HCT116 (cell line): ENCODE measurements at regions not wholly inside any gene's neighbourhood (a gene's known extent, or its start where the extent isn't known, plus 50 kb on each side); places are given as distances from the start of the nearest gene placed in this dataset.

Experiments
- ATAC-seq: fragments of 200-7000 bp; cut with Tn5 transposase; 2 replicates; pipeline ENCODE4 v1.9.1; 2020; ENCODE audit warnings: mild to moderate bottlenecking, moderate library complexity
- BruUV-seq: library from RNA; stranded (reverse); fragments of 400-500 nt; replicated peaks from 2 replicates; lab custom pipeline; 2021; lab: Mats Ljungman, UMichigan
- CTCF ChIA-PET: fragments of 300-600 bp; sonication (Branson Sonifier 250); formaldehyde crosslinking; loops from one replicate; lab custom pipeline; 2021; ENCODE audit warnings: antibody characterized with exemption; lab: Charles Lee
- POLR2A ChIA-PET: fragments of 300-600, 350-600 bp; sonication (Branson Sonifier 250); formaldehyde crosslinking; loops from one replicate; lab custom pipeline; 2021; ENCODE audit warnings: antibody characterized with exemption; lab: Charles Lee
- RAD21 ChIA-PET, 2 experiments: fragments of 300-600 bp; sonication (Branson Sonifier 250); formaldehyde crosslinking; loops; one replicate each; lab custom pipeline; 2023; ENCODE audit warnings: low total read pairs in 2 of 2; ENCODE audit not compliant: uncharacterized antibody in 2 of 2, unreplicated experiment in 2 of 2, low non-redundant PET in 1 of 2; lab: Charles Lee
- DNase-seq: peaks from one replicate; pipeline ENCODE4 v3.0.0-alpha.2; 2010; ENCODE audit warnings: low read depth, low spot score
- H2AFZ ChIP-seq: fragments of 200-600 bp; shearing (Covaris generic), sonication (generic); 2 replicates; pipeline ENCODE4 v1.6.1; 2017; ENCODE audit warnings: low read depth, mixed run types, mixed read lengths, antibody characterized with exemption, low read length; ENCODE audit not compliant: poor library complexity, severe bottlenecking
- H3K27ac ChIP-seq: 2 replicates; pipeline ENCODE4 v1.5.1; 2012; ENCODE audit warnings: low read depth, low read length
- H3K27me3 ChIP-seq: fragments of 200-600 bp; sonication (generic); 2 replicates; pipeline ENCODE4 v1.6.1; 2016; ENCODE audit warnings: mixed run types, low read length, mixed read lengths; ENCODE audit not compliant: insufficient read depth
- H3K36me3 ChIP-seq, 2 experiments: fragments of 200-500 bp in 1 of 2; fragments of 200-600 bp in 1 of 2; sonication (Bioruptor generic) in 1 of 2; sonication (generic) in 1 of 2; 2 replicates each; pipeline versions ENCODE4 v1.5.1 to v1.6.1; 2014 to 2016; ENCODE audit warnings: low read length in 2 of 2, inconsistent platforms in 1 of 2, mixed read lengths in 1 of 2, mixed run types in 1 of 2; ENCODE audit not compliant: insufficient read depth in 2 of 2, control insufficient read depth in 1 of 2
- H3K4me1 ChIP-seq, 2 experiments: fragments of 200-600 bp in 1 of 2; sonication (generic) in 1 of 2; 2 replicates each; pipeline versions ENCODE4 v1.5.1 to v1.6.1; 2012 to 2017; ENCODE audit warnings: low read length in 2 of 2, inconsistent platforms in 1 of 2, mild to moderate bottlenecking in 1 of 2, mixed read lengths in 1 of 2, mixed run types in 1 of 2, moderate library complexity in 1 of 2; ENCODE audit not compliant: insufficient read depth in 2 of 2, control insufficient read depth in 1 of 2
- H3K4me2 ChIP-seq: fragments of 200-600 bp; sonication (generic); 2 replicates; pipeline ENCODE4 v1.6.1; 2017; ENCODE audit warnings: mixed run types, low read length, mixed read lengths
- H3K4me3 ChIP-seq, 2 experiments: fragments of 200-600 bp in 1 of 2; sonication (generic) in 1 of 2; replicated peaks in 1 of 2; 2 replicates each; pipeline ENCODE4 v1.5.1; 2011 to 2016; ENCODE audit warnings: low read length in 2 of 2, control low read depth in 1 of 2, low read depth in 1 of 2, mild to moderate bottlenecking in 1 of 2, mixed read lengths in 1 of 2, mixed run types in 1 of 2
- H3K79me2 ChIP-seq: fragments of 200-600 bp; sonication (generic); 2 replicates; pipeline ENCODE4 v1.6.1; 2017; ENCODE audit warnings: mild to moderate bottlenecking, mixed run types, low read length, moderate library complexity, mixed read lengths; ENCODE audit not compliant: insufficient read depth
- H3K9ac ChIP-seq: fragments of 200-600 bp; sonication (generic); 2 replicates; pipeline ENCODE4 v1.6.1; 2016; ENCODE audit warnings: low read length, mixed read lengths
- H3K9me2 ChIP-seq: fragments of 200-600 bp; sonication (generic), shearing (Covaris generic); 2 replicates; pipeline ENCODE4 v1.6.1; 2017; ENCODE audit warnings: mixed run types, mild to moderate bottlenecking, moderate library complexity; ENCODE audit not compliant: insufficient read depth
- H3K9me3 ChIP-seq, 2 experiments: fragments of 200-500 bp in 1 of 2; fragments of 200-600 bp in 1 of 2; sonication (Bioruptor generic) in 1 of 2; sonication (generic) in 1 of 2; 2 replicates each; pipeline ENCODE4 v1.6.1; 2014 to 2017; ENCODE audit warnings: low read length in 2 of 2, mixed read lengths in 2 of 2, inconsistent platforms in 1 of 2, low read depth in 1 of 2, mild to moderate bottlenecking in 1 of 2, mixed run types in 1 of 2, moderate library complexity in 1 of 2; ENCODE audit not compliant: control insufficient read depth in 1 of 2, insufficient read depth in 1 of 2
- H4K20me1 ChIP-seq: fragments of 200-600 bp; sonication (generic), shearing (Covaris generic); 2 replicates; pipeline ENCODE4 v1.6.1; 2017; ENCODE audit warnings: mixed run types, mild to moderate bottlenecking, moderate library complexity; ENCODE audit not compliant: insufficient read depth
- ATF3 ChIP-seq: IDR thresholded peaks from 2 replicates; pipeline ENCODE4 v1.6.1; 2012
- CBX3 ChIP-seq: IDR thresholded peaks from 2 replicates; pipeline ENCODE4 v1.6.1; 2012; ENCODE audit warnings: low read depth
- EGR1 ChIP-seq: IDR thresholded peaks from 2 replicates; pipeline ENCODE4 v1.6.1; 2012; ENCODE audit warnings: low read depth
- ELF1 ChIP-seq: IDR thresholded peaks from 2 replicates; pipeline ENCODE4 v1.6.1; 2012; ENCODE audit warnings: low read depth, borderline replicate concordance
- EZH2 ChIP-seq: fragments of 200-600 bp; sonication (generic); IDR thresholded peaks from 2 replicates; pipeline ENCODE4 v1.6.1; 2017; ENCODE audit warnings: antibody characterized with exemption, mixed run types
- EZH2phosphoT487 ChIP-seq: fragments of 200-600 bp; IDR thresholded peaks from 2 replicates; pipeline ENCODE4 v1.6.1; 2018; ENCODE audit warnings: antibody characterized with exemption, borderline replicate concordance
- FOSL1 ChIP-seq: IDR thresholded peaks from 2 replicates; pipeline ENCODE4 v1.6.1; 2012; ENCODE audit warnings: low read depth
- POLR2A ChIP-seq: IDR thresholded peaks from 2 replicates; pipeline ENCODE4 v1.7.0; 2011; ENCODE audit warnings: borderline replicate concordance; ENCODE audit not compliant: insufficient read depth, insufficient read length; ENCODE audit errors: extremely low read depth
- SIN3A ChIP-seq: IDR thresholded peaks from 2 replicates; pipeline ENCODE4 v1.6.1; 2012; ENCODE audit warnings: low read depth
- SP1 ChIP-seq: IDR thresholded peaks from 2 replicates; pipeline ENCODE4 v1.6.1; 2012; ENCODE audit warnings: low read depth
- YY1 ChIP-seq: IDR thresholded peaks from 2 replicates; pipeline ENCODE4 v1.6.1; 2011; ENCODE audit warnings: low read length, low read depth, moderate library complexity, mild to moderate bottlenecking; ENCODE audit not compliant: insufficient replicate concordance; ENCODE audit errors: extremely low read depth
- ZNF274 ChIP-seq: fragments of 200-500 bp; sonication (Bioruptor generic); IDR thresholded peaks from 2 replicates; pipeline ENCODE4 v1.6.1; 2014; ENCODE audit warnings: mild to moderate bottlenecking, low read depth, low read length, inconsistent platforms
- intact Hi-C: fragments of 100-400 bp; cut with micrococcal nuclease; formaldehyde crosslinking; loops from 2 replicates; pipeline ENCODE4 v1.10.0; 2022
- TF ChIP-seq, protein P1 (sequence below), 3 experiments: fragments of 200-600 bp in 1 of 3; sonication (generic) in 1 of 3; IDR thresholded peaks in 2 of 3; conservative IDR thresholded peaks in 1 of 3; 2 replicates each; pipeline ENCODE4 v1.5.1; 2012 to 2017; ENCODE audit warnings: low read depth in 2 of 3, low read length in 2 of 3, antibody characterized with exemption in 1 of 3, borderline replicate concordance in 1 of 3, control low read depth in 1 of 3, mild to moderate bottlenecking in 1 of 3, mixed read lengths in 1 of 3, mixed run types in 1 of 3, moderate library complexity in 1 of 3; ENCODE audit not compliant: insufficient read depth in 1 of 3

DNA sequence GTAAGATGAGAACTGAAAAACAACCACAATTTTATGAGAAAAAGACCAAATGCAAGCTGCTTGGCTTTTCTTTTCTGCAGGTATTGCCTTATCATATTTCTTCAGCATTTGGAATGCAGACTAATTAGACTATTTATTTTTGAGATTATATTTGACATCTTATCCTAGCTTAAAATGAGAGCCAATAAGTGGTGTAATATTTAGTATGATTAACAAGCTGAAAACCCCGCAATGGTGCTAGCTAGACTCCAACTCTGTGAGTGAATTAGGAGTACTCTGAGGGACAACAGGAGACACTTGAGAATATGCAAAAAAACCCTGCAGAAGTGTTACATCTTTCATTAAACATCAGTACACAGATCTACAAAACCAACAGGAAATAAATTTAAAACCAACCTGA, 180.3 kb upstream of the MEOX2 start:
- no peaks in the 10 kb centered on the region for H3K4me1 ChIP-seq

DNA sequence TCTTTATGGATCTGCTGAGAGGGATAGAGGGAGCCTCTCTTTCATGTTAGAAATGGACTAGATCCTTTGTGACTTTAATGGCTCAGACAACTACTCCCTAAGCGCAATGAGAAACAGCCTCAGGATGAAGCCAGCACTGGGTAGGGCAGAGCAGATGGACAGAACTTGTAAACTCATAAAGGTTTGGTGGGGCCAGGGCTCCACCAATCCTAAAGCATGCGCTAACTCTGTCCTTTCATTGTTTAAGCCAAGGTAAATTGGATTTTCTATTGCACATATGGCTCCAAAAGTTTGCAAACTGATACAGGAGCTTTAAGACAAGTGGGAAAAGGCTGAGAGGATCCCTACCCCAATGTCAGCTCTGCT, 178.1 kb upstream of the MEOX2 start:
- intact Hi-C loops, result no loop called here
- Histone ChIP-seq H3K79me2 (no peaks in the 10 kb centered on the region), H3K36me3 (no peaks in the 10 kb centered on the region), H3K27ac (no peak overlapping the region), H3K9me3 (no peaks in the 10 kb centered on the region), H2AFZ (no peak overlapping the region)
- ChIA-PET CTCF (no interaction called here), POLR2A (no interaction called here), RAD21 (no interaction called here)
- TF ChIP-seq, protein P1, sequence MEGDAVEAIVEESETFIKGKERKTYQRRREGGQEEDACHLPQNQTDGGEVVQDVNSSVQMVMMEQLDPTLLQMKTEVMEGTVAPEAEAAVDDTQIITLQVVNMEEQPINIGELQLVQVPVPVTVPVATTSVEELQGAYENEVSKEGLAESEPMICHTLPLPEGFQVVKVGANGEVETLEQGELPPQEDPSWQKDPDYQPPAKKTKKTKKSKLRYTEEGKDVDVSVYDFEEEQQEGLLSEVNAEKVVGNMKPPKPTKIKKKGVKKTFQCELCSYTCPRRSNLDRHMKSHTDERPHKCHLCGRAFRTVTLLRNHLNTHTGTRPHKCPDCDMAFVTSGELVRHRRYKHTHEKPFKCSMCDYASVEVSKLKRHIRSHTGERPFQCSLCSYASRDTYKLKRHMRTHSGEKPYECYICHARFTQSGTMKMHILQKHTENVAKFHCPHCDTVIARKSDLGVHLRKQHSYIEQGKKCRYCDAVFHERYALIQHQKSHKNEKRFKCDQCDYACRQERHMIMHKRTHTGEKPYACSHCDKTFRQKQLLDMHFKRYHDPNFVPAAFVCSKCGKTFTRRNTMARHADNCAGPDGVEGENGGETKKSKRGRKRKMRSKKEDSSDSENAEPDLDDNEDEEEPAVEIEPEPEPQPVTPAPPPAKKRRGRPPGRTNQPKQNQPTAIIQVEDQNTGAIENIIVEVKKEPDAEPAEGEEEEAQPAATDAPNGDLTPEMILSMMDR (IDR thresholded peaks at IDR 0.05 in 2 of 3, conservative IDR thresholded peaks at IDR 0.05 in 1 of 3; ENCODE audit: borderline replicate concordance in 1 of 3, insufficient read depth in 1 of 3, low read depth in 2 of 3, low read length in 2 of 3), result no peak
- no peak for TF ChIP-seq EGR1
- TF ChIP-seq, all 23 proteins: peak for 0
- no TSS peak for BruUV-seq
- DNase-seq (no peak), ATAC-seq (no peak)
- no peaks in the 10 kb centered on the region for H3K4me1 ChIP-seq
- H3K4me2 ChIP-seq, result no peak overlapping the region
- no peak overlapping the region for H3K4me3 ChIP-seq
- no peaks in the 10 kb centered on the region for H3K27me3 ChIP-seq
- no peaks in the 10 kb centered on the region for H4K20me1 ChIP-seq
- no peaks in the 10 kb centered on the region for H3K9me2 ChIP-seq
- H3K9ac ChIP-seq, result no peak overlapping the region

More for the DNA sequence above, 180.3 kb upstream of the MEOX2 start:
- Histone ChIP-seq H3K9me2 (no peaks in the 10 kb centered on the region), H3K36me3 (no peaks in the 10 kb centered on the region), H3K79me2 (no peaks in the 10 kb centered on the region), H3K4me2 (no peak overlapping the region), H3K4me3 (no peak overlapping the region), H4K20me1 (no peaks in the 10 kb centered on the region), H3K9me3 (no peaks in the 10 kb centered on the region), H3K27ac (no peak overlapping the region), H2AFZ (no peak overlapping the region), H3K27me3 (no peaks in the 10 kb centered on the region), H3K9ac (no peak overlapping the region)
- CTCF ChIA-PET, result no interaction called here
- intact Hi-C loops, result no loop called here
- no TSS peak for BruUV-seq
- ATAC-seq (no peak), DNase-seq (no peak)
- POLR2A ChIA-PET, result no interaction called here
- TF ChIP-seq EGR1 (no peak), SP1 (no peak), POLR2A (no peak), SIN3A (no peak), ATF3 (no peak), ELF1 (no peak), YY1 (no peak), EZH2 (no peak), CBX3 (no peak), EZH2phosphoT487 (no peak), FOSL1 (no peak), ZNF274 (no peak)
- RAD21 ChIA-PET, result no interaction called here
